Spinal cord (tissue), 9 donors: ENCODE measurements at regions not wholly inside any gene's neighbourhood (a gene's known extent, or its start where the extent isn't known, plus 50 kb on each side); places are given as distances from the start of the nearest gene placed in this dataset.
A peak's percentile ranks its signal among the peaks of the same experiment; 100 is the strongest.

Experiments
- DNase-seq, 6 donors: peaks; one replicate each; pipeline versions ENCODE4 v3.0.0 to v3.0.0-alpha.2; 2013 to 2015; ENCODE audit warnings: low spot score in 6 of 6, low read depth in 4 of 6
- H3K27ac ChIP-seq: one replicate; pipeline ENCODE4 v1.5.1; 2013; ENCODE audit warnings: low read depth, low read length, control low read depth
- H3K27me3 ChIP-seq: one replicate; pipeline ENCODE4 v1.6.1; 2013; ENCODE audit warnings: low read length; ENCODE audit not compliant: control insufficient read depth, insufficient read depth
- H3K36me3 ChIP-seq: one replicate; pipeline ENCODE4 v1.6.1; 2013; ENCODE audit warnings: low read length; ENCODE audit not compliant: control insufficient read depth, insufficient read depth
- H3K4me1 ChIP-seq: one replicate; pipeline ENCODE4 v1.6.1; 2013; ENCODE audit warnings: low read length; ENCODE audit not compliant: control insufficient read depth, insufficient read depth
- H3K4me3 ChIP-seq: one replicate; pipeline ENCODE4 v1.5.1; 2013; ENCODE audit warnings: low read depth, low read length, control low read depth
- H3K9me3 ChIP-seq: one replicate; pipeline ENCODE4 v1.6.1; 2013; ENCODE audit warnings: low read length; ENCODE audit not compliant: control insufficient read depth, insufficient read depth
- WGBS: methylation state at CpG from one replicate; pipeline ENCODE4 v1.1.5; 2013; ENCODE audit warnings: missing lambda C conversion rate; ENCODE audit not compliant: insufficient coverage; 5-methylcytosine and 5-hydroxymethylcytosine counted together
- donor health status: healthy.

DNA sequence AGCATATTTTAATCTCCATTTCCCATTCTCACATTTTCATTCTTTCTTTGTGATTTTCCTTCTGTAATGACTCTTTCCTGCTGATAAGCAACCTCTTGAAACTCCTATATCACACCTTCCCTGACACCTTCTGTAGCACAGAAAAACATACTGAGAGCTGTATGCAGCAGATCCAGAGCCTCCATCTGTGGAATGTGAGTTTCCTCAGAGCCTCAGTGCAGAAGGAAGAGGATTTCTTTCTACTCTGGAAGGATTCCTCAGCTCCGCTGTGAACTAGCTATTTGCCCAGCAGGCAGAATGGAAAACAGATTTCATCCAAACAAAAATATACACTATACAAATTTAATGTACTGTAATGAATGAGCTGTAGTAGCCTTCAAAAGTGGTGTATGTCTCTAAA is 841.3 kb upstream of the ZWINT start:
- peak in 1 of 6 donors; percentile 15 for DNase-seq
- Histone ChIP-seq H3K4me1 (no peaks in the 10 kb centered on the region), H3K27me3 (no peaks in the 10 kb centered on the region), H3K9me3 (no peaks in the 10 kb centered on the region), H3K36me3 (no peaks in the 10 kb centered on the region), H3K4me3 (no peak overlapping the region), H3K27ac (no peak overlapping the region)
- no CpG with 5 or more reads among the region's 1 CpG for WGBS

- no CpG with 5 or more reads among the region's 1 CpG for WGBS
Measured at GRCh38 chr10:57188846-57189245, 827.8 kb upstream of the ZWINT start.

GRCh38 chr10:57186201-57186600 is 825.1 kb upstream of the ZWINT start:
- H3K27me3 ChIP-seq: no peaks in the 10 kb centered on the region
- WGBS: no CpG with 5 or more reads among the region's 1 CpG
- no peaks in the 10 kb centered on the region for H3K4me1 ChIP-seq

More at GRCh38 chr10:57188846-57189245, 827.8 kb upstream of the ZWINT start:
- no peaks in the 10 kb centered on the region for H3K36me3 ChIP-seq
- no peak overlapping the region for H3K4me3 ChIP-seq
- no peaks in the 10 kb centered on the region for H3K9me3 ChIP-seq
- no peaks in the 10 kb centered on the region for H3K4me1 ChIP-seq
- H3K27ac ChIP-seq: no peak overlapping the region
- no peaks in the 10 kb centered on the region for H3K27me3 ChIP-seq
- DNase-seq: no peak

GRCh38 chr10:57169597-57169996 is 808.5 kb upstream of the ZWINT start:
- Histone ChIP-seq H3K27me3 (no peaks in the 10 kb centered on the region), H3K4me1 (no peaks in the 10 kb centered on the region), H3K4me3 (no peak overlapping the region), H3K36me3 (no peaks in the 10 kb centered on the region), H3K9me3 (no peaks in the 10 kb centered on the region), H3K27ac (no peak overlapping the region)
- DNase-seq: no peak
- no CpG with 5 or more reads among the region's 1 CpG for WGBS

More at GRCh38 chr10:57186201-57186600, 825.1 kb upstream of the ZWINT start:
- Histone ChIP-seq H3K9me3 (no peaks in the 10 kb centered on the region), H3K4me3 (no peak overlapping the region), H3K27ac (no peak overlapping the region), H3K36me3 (no peaks in the 10 kb centered on the region)
- peak in 2 of 6 donors; percentile 5 to 7 for DNase-seq

- no peaks in the 10 kb centered on the region for H3K36me3 ChIP-seq
- no peak overlapping the region for H3K27ac ChIP-seq
- no peaks in the 10 kb centered on the region for H3K9me3 ChIP-seq
- no peaks in the 10 kb centered on the region for H3K4me1 ChIP-seq
- DNase-seq: no peak
- WGBS: no CpG with 5 or more reads among the region's 4 CpGs
- H3K4me3 ChIP-seq: no peak overlapping the region
- no peaks in the 10 kb centered on the region for H3K27me3 ChIP-seq
Measured at GRCh38 chr10:57168611-57169240, 807.7 kb upstream of the ZWINT start.

DNA sequence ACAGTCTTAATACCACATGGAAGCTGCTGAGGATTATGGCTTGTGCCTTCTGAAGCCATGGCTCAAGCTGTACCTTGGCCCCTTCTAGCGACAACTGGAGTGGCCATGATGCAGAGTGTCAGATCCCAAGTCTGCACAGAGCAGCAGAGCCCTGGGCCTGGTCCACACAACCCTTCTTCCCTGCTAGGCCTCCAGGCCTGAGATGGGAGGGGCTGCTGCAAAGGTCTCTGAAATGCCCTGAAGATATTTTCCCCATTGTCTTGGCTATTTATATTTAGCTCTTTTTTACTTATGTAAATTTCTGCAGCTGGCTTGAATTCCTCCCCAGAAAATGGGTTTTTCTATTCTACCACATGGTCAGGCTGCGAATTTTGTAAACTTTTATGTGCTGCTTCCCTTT is 804.6 kb upstream of the ZWINT start:
- Histone ChIP-seq H3K4me1 (no peaks in the 10 kb centered on the region), H3K27ac (no peak overlapping the region)
- WGBS: 100% methylated on average over 1 of the region's 2 CpGs

DNA sequence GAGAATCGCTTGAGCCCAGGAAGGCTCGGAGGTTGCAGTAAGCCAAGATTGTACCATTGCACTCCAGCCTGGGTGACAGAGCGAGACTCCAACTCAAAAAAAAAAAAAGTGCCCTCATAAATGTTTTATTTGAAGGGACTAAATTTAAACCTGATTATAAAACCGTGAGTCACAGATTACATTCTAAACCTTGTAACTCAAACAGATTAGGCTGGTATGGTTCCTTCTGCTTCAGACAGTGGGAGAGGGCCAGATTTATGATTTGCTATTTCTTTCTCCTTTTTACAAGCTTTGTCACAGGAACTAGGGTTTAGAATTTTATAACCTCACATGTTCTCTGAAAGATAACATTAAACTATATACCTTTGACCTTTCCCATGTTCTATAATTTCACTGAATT is 801.2 kb upstream of the ZWINT start:
- WGBS: no CpG with 5 or more reads among the region's 4 CpGs
- no peak overlapping the region for H3K4me3 ChIP-seq
- H3K27me3 ChIP-seq: no peaks in the 10 kb centered on the region
- no peaks in the 10 kb centered on the region for H3K4me1 ChIP-seq
- H3K9me3 ChIP-seq: no peaks in the 10 kb centered on the region
- no peaks in the 10 kb centered on the region for H3K36me3 ChIP-seq
- H3K27ac ChIP-seq: no peak overlapping the region
- no peak for DNase-seq

More for the DNA sequence above, 804.6 kb upstream of the ZWINT start:
- Histone ChIP-seq H3K27me3 (no peaks in the 10 kb centered on the region), H3K4me3 (no peak overlapping the region), H3K36me3 (no peaks in the 10 kb centered on the region), H3K9me3 (no peaks in the 10 kb centered on the region)
- no peak for DNase-seq

DNA sequence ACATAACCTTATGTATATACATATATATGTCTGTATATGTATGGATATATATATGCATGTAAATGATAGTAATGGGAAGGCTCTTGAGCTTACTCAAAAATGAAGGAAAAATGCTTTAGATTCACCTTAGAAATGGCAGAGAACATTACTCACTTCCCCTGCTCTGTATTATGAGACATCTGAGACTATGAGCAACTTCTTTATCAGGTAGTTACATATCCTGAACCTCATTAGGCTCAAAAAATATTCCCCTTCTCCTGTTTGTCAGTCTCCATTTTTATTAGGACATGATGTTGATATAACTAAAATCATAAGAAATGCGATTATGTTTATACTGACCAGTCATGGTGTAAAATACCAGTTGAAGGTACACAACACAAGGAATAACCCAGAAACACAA is 800.1 kb upstream of the ZWINT start:
- H3K9me3 ChIP-seq: no peaks in the 10 kb centered on the region
- no peak overlapping the region for H3K27ac ChIP-seq
- no peaks in the 10 kb centered on the region for H3K4me1 ChIP-seq
- no peak overlapping the region for H3K4me3 ChIP-seq
- no peaks in the 10 kb centered on the region for H3K27me3 ChIP-seq
- no CpG with 5 or more reads among the region's 1 CpG for WGBS
- DNase-seq: no peak
- no peaks in the 10 kb centered on the region for H3K36me3 ChIP-seq

GRCh38 chr10:57145548-57145947 is 784.5 kb upstream of the ZWINT start:
- no peak overlapping the region for H3K4me3 ChIP-seq
- H3K27me3 ChIP-seq: no peaks in the 10 kb centered on the region
- no peaks in the 10 kb centered on the region for H3K36me3 ChIP-seq
- no peak overlapping the region for H3K27ac ChIP-seq
- H3K9me3 ChIP-seq: peaks cover 1% of the 10 kb centered on the region
- no peaks in the 10 kb centered on the region for H3K4me1 ChIP-seq
- no peak for DNase-seq

- H3K27ac ChIP-seq: no peak overlapping the region
- DNase-seq: no peak
- no peak overlapping the region for H3K4me3 ChIP-seq
- WGBS: 45% methylated on average over 3 of the region's 7 CpGs
- no peaks in the 10 kb centered on the region for H3K27me3 ChIP-seq
- peaks cover 1% of the 10 kb centered on the region for H3K9me3 ChIP-seq
- H3K4me1 ChIP-seq: no peaks in the 10 kb centered on the region
- no peaks in the 10 kb centered on the region for H3K36me3 ChIP-seq
Measured at GRCh38 chr10:57142925-57143576, 782.0 kb upstream of the ZWINT start.
